Lower leg skin (tissue), 4 donors: ENCODE measurements at regions not wholly inside any gene's neighbourhood (a gene's known extent, or its start where the extent isn't known, plus 50 kb on each side); places are given as distances from the start of the nearest gene placed in this dataset.

ENCODE experiments used
- DNase-seq, 2 donors: peaks; one replicate each; pipeline ENCODE4 v3.0.0-alpha.2; 2019; ENCODE audit warnings: low spot score in 2 of 2
- H3K4me3 ChIP-seq: fragments of 200-600 bp; sonication (generic); 2 replicates; pipeline ENCODE4 v1.5.1; 2017; ENCODE audit warnings: mild to moderate bottlenecking, low read depth; ENCODE audit not compliant: poor library complexity, severe bottlenecking
- POLR2A ChIP-seq, 2 donors: fragments of 450-650 bp; IDR thresholded peaks; one replicate each; pipeline ENCODE4 v1.6.1; 2016 to 2017; ENCODE audit warnings: antibody characterized with exemption in 2 of 2, mild to moderate bottlenecking in 1 of 2, moderate library complexity in 1 of 2
- WGBS, 2 donors: methylation state at CpG; one replicate each; pipeline ENCODE4 v1.1.5; 2018; 5-methylcytosine and 5-hydroxymethylcytosine counted together
- intact Hi-C: fragments of 100-400 bp; cut with DNase I; formaldehyde crosslinking; loops from one replicate; pipeline ENCODE4 v1.15.0; 2023; ENCODE audit warnings: low total_unique reads
- TF ChIP-seq, protein P1 (sequence below), 3 donors: fragments of 450-650 bp; IDR thresholded peaks; one replicate each; pipeline ENCODE4 v1.5.1; 2016; ENCODE audit warnings: antibody characterized with exemption in 3 of 3, mild to moderate bottlenecking in 3 of 3, moderate library complexity in 2 of 3

DNA sequence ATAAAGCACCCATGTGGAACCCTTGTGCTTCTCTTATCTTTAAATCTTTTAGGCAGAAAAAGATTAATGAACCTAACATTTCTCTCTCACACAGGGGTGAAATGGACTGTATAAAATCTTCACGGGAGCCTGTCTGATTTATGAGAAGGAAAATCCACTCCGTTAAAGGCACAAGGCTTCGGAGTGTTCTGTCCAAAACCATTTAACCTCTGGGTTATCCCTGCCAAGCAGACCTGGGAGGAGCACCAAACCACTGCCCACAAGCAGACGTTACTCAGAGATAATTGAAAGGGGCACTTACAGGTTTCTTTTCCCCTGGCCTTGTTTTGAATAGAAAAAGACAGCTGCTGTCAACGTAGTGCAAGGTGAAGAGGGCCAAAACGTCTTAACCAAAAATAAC is 184.4 kb upstream of the DOK6 start:
- H3K4me3 ChIP-seq: no peak overlapping the region
- intact Hi-C loops: no loop called here
- TF ChIP-seq, protein P1, sequence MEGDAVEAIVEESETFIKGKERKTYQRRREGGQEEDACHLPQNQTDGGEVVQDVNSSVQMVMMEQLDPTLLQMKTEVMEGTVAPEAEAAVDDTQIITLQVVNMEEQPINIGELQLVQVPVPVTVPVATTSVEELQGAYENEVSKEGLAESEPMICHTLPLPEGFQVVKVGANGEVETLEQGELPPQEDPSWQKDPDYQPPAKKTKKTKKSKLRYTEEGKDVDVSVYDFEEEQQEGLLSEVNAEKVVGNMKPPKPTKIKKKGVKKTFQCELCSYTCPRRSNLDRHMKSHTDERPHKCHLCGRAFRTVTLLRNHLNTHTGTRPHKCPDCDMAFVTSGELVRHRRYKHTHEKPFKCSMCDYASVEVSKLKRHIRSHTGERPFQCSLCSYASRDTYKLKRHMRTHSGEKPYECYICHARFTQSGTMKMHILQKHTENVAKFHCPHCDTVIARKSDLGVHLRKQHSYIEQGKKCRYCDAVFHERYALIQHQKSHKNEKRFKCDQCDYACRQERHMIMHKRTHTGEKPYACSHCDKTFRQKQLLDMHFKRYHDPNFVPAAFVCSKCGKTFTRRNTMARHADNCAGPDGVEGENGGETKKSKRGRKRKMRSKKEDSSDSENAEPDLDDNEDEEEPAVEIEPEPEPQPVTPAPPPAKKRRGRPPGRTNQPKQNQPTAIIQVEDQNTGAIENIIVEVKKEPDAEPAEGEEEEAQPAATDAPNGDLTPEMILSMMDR (IDR thresholded peaks at IDR 0.05): no peak
- TF ChIP-seq POLR2A (IDR thresholded peaks at IDR 0.05): no peak
- WGBS, 2 donors: 43 to 48% methylated on average over 6 of the region's 6 CpGs
- no peak for DNase-seq

DNA sequence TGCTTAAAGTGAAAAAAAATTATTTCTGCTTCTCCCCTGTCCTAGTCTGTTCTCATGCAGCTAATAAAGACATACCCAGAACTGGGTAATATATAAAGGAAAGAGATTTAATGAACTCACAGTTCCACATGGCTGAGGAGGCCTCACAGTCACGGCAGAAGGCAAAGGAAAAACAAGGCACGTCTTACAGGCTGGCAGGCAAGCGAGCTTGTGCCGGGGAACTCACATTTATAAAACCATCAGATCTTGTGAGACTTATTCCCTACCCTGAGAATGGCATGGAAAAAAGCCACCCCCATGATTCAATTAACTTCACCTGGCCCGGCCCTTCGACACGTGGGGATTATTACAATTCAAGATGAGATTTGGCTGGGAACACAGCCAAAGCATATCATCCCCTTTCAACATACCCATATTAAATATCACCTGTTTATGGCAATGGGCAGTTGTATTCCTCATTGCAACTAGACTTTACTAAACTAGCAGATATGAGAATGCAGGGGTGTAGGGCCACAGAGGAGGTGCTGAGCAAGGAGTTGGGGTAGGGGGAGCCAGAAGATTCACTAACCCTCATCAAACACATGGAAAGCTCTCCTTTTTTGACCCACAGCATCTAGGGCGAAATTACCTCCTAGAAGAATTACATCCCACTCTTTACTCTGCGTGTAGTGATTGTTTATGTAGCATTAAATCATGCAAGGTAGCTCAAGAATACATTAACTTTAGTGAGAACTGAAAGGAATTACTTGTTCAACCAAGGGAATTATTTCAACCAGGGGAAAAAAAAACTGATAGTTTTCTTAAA is 183.3 kb upstream of the DOK6 start:
- 73 to 77% methylated on average over 9 of the region's 9 CpGs for WGBS, 2 donors
- no peak for TF ChIP-seq POLR2A (IDR thresholded peaks at IDR 0.05)
- TF ChIP-seq, protein P1 (IDR thresholded peaks at IDR 0.05): no peak
- no peak for DNase-seq
- intact Hi-C loops: no loop called here
- no peak overlapping the region for H3K4me3 ChIP-seq

DNA sequence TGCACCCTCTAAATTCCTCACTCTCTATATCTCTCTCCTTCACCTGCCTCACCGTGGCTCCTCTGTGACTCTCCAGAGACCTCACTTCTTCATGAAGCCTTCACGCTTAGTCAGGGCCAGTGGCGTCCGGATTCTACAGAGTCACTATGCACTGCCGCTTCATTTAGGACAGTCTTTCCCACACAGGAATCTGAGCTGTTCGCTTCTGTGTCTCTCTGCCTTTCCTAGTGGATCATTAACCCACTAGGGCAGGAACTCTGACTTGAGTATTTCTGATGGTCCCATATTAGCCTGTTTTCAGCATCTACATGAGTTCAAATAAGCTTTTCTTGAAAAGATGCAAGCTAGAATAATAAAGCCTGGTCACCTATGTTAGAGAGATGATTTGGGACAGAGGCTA is 180.2 kb upstream of the DOK6 start:
- intact Hi-C loops: no loop called here
- TF ChIP-seq, protein P1 (IDR thresholded peaks at IDR 0.05): no peak
- no peak for TF ChIP-seq POLR2A (IDR thresholded peaks at IDR 0.05)
- DNase-seq: no peak
- H3K4me3 ChIP-seq: no peak overlapping the region
- 93 to 95% methylated on average over 6 of the region's 6 CpGs for WGBS, 2 donors

DNA sequence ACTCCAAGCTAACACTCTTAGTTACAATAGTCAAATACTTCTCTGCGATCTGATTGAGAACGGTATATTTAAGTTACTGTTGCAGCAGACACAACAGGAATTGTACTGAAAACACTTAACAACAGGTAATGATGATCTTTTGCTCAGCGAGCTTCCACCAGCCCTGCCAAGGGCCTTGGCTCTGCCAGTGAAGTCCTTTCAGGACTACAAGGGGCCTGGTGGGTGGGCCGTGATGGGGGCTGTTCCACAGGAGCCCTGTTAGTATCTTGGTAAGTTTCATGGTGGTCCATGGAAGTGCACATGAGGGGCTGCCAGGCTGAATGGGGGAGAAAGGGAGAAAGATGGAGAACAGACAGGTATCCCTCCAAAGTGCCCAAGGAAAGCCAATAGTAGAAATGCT is 178.6 kb upstream of the DOK6 start:
- TF ChIP-seq, protein P1 (IDR thresholded peaks at IDR 0.05): no peak
- TF ChIP-seq POLR2A (IDR thresholded peaks at IDR 0.05): no peak
- 83 to 90% methylated on average over 4 of the region's 4 CpGs for WGBS, 2 donors
- intact Hi-C loops: no loop called here
- DNase-seq: no peak
- no peak overlapping the region for H3K4me3 ChIP-seq

DNA sequence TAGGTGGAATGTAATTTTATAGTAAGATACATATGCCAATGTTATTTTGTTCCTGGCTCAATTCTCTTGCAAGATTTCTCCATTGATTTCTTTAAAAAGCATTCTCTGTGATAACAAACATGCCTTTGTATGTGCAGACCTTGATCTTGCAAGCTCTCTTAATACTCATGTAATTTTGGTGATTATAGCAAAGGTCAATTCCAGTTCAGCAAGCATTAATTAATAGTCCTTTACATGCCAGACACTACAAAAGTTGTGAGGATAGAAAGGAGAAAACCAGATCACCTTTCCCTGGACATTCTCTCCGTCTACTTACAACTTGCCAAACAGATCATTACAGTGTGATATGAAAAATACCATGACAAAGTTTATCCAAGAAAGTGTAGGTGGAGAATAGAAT is 173.7 kb upstream of the DOK6 start:
- 81% methylated on average over 1 of the region's 1 CpG for WGBS, 2 donors

More for the DNA sequence above, 173.7 kb upstream of the DOK6 start:
- DNase-seq: no peak
- H3K4me3 ChIP-seq: no peak overlapping the region
- no peak for TF ChIP-seq POLR2A (IDR thresholded peaks at IDR 0.05)
- TF ChIP-seq, protein P1 (IDR thresholded peaks at IDR 0.05): no peak
- intact Hi-C loops: no loop called here
